ENCODE measurements at regions not wholly inside any gene's neighbourhood (a gene's known extent, or its start where the extent isn't known, plus 50 kb on each side); places are given as distances from the start of the nearest gene placed in this dataset.

DNA sequence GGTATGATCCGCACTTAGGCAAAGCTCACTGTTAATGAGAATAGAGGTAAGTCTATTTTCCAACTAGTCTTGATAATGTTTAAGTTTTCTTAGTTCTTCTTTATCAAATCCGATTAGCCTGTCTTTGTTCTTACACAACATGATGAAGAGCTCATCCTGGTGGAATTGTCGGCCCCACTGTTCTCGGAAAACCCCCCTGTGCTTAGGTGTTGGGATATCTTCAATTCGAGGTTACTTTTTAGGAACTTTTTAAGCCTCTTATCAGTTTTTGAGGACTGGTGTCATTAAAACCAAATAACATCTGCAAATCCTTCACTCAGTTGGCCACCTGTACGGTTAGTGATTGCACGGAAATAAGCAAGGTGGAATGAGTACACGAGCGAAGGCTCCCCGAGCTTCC lies 60.7 kb upstream of the KIF26B start:
- no peak for DNase-seq (ENCODE audit: low spot score)

DNA sequence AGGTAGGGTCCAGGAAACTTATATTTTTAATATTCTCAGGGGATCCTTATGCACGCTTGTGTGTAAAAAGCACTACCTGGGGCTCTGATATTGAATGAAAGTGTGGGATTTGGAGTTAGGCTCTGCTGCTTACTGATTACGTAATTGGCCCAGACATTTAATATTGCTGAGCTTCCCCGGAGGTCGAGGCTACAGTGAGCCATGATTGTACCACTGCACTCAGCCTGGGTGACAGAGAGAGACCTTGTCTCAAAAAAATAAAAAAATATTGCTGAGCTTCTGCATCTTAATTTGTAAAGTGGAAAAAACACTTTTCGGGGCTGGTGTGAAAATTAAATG lies 62.2 kb upstream of the KIF26B start:
- H3K4me1 ChIP-seq (ENCODE audit: control insufficient read depth in 1 of 2, low read depth in 2 of 2), result no peaks in the 10 kb centered on the region
- no peaks in the 10 kb centered on the region for H3K36me3 ChIP-seq
- H3K27me3 ChIP-seq (replicated peaks; ENCODE audit: insufficient read depth), result no peaks in the 10 kb centered on the region
- no peak for ATAC-seq (ENCODE audit: insufficient number of reproducible peaks, low FRiP score, low read depth)
- TF ChIP-seq, protein P1, sequence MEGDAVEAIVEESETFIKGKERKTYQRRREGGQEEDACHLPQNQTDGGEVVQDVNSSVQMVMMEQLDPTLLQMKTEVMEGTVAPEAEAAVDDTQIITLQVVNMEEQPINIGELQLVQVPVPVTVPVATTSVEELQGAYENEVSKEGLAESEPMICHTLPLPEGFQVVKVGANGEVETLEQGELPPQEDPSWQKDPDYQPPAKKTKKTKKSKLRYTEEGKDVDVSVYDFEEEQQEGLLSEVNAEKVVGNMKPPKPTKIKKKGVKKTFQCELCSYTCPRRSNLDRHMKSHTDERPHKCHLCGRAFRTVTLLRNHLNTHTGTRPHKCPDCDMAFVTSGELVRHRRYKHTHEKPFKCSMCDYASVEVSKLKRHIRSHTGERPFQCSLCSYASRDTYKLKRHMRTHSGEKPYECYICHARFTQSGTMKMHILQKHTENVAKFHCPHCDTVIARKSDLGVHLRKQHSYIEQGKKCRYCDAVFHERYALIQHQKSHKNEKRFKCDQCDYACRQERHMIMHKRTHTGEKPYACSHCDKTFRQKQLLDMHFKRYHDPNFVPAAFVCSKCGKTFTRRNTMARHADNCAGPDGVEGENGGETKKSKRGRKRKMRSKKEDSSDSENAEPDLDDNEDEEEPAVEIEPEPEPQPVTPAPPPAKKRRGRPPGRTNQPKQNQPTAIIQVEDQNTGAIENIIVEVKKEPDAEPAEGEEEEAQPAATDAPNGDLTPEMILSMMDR (IDR thresholded peaks at IDR 0.05), result no peak
- no peak overlapping the region for H3K27ac ChIP-seq
- no peak for DNase-seq (ENCODE audit: low spot score)
- H3K4me3 ChIP-seq, result no peak overlapping the region
- no peaks in the 10 kb centered on the region for H3K9me3 ChIP-seq

More for the DNA sequence above, 60.7 kb upstream of the KIF26B start:
- no peaks in the 10 kb centered on the region for H3K36me3 ChIP-seq
- no peaks in the 10 kb centered on the region for H3K9me3 ChIP-seq
- ATAC-seq (ENCODE audit: insufficient number of reproducible peaks, low FRiP score, low read depth), result no peak
- no peak overlapping the region for H3K27ac ChIP-seq
- H3K27me3 ChIP-seq (replicated peaks; ENCODE audit: insufficient read depth), result no peaks in the 10 kb centered on the region
- no peak overlapping the region for H3K4me3 ChIP-seq
- TF ChIP-seq, protein P1 (IDR thresholded peaks at IDR 0.05), result no peak
- H3K4me1 ChIP-seq (ENCODE audit: control insufficient read depth in 1 of 2, low read depth in 2 of 2), result no peaks in the 10 kb centered on the region

DNA sequence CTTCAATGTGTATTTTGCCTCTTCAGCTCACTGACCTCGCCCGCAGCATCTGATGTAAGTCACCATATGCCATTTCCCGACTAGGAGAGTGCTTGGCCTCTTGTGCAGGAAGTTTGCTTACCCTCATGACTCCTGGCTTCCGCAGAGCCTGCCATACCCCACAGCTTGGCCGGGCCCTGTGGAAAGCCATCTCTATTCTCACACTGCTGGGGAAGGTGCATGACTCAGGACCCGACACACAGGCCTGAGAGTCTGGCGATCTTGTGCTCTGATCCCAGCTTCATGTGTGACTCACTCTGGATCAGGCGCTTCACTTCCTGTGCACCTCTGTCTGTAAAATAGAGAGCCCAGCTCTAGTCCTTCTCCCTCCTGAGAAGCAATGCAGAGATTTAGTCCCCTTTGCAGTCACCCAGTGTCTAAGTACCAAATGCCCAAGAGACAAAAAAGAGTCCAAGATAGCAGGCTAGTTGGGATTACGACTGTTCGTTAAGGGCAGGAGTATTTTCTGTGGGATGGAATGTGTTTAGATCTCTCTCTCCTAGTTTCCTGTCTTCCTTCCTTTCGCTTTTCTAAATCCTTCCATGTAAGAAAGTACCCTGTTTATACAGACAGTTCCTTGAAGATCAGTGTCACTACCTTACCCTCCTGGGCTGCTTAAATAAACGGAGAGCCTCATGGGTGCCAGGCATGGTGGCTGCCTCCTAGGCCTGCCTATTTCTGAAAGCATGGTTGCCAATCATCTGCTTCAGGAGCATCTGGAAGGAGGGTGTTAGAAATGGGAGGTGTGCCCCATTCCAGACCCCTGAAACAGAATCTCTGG lies 62.8 kb upstream of the KIF26B start:
- H3K4me3 ChIP-seq, result no peak overlapping the region
- H3K27me3 ChIP-seq (replicated peaks; ENCODE audit: insufficient read depth), result no peaks in the 10 kb centered on the region
- no peaks in the 10 kb centered on the region for H3K9me3 ChIP-seq
- ATAC-seq (ENCODE audit: insufficient number of reproducible peaks, low FRiP score, low read depth), result no peak
- H3K4me1 ChIP-seq (ENCODE audit: control insufficient read depth in 1 of 2, low read depth in 2 of 2), result no peaks in the 10 kb centered on the region
- no peak overlapping the region for H3K27ac ChIP-seq
- DNase-seq (ENCODE audit: low spot score), result peak; percentile 5
- no peaks in the 10 kb centered on the region for H3K36me3 ChIP-seq
- TF ChIP-seq, protein P1 (IDR thresholded peaks at IDR 0.05), result no peak

DNA sequence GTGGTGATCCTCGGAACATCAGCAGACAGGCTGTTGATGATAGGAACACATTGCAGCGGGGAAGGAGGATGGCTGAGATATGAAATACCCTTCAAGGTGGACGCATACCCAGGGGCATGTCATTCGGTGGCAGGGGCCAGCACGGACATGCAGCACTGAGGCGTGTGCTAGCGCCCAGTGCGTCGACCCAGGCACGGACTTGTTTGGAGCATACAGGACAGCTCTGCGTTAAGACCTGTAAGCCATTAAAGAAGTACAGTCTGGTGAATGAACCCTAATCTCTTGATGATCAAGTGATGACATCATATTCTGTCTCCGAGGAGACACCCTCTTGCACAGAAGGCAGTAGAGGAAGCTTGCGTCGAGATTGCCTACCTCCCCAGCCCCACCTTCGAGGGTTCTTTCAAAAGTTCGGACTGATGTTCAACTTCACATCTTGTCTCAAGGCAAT lies 63.6 kb upstream of the KIF26B start:
- no peaks in the 10 kb centered on the region for H3K36me3 ChIP-seq
- H3K4me3 ChIP-seq, result no peak overlapping the region
- no peak for DNase-seq (ENCODE audit: low spot score)
- no peak for ATAC-seq (ENCODE audit: insufficient number of reproducible peaks, low FRiP score, low read depth)
- TF ChIP-seq, protein P1 (IDR thresholded peaks at IDR 0.05), result no peak
- H3K27ac ChIP-seq, result no peak overlapping the region
- H3K27me3 ChIP-seq (replicated peaks; ENCODE audit: insufficient read depth), result no peaks in the 10 kb centered on the region
- H3K4me1 ChIP-seq (ENCODE audit: control insufficient read depth in 1 of 2, low read depth in 2 of 2), result no peaks in the 10 kb centered on the region
- H3K9me3 ChIP-seq, result no peaks in the 10 kb centered on the region

DNA sequence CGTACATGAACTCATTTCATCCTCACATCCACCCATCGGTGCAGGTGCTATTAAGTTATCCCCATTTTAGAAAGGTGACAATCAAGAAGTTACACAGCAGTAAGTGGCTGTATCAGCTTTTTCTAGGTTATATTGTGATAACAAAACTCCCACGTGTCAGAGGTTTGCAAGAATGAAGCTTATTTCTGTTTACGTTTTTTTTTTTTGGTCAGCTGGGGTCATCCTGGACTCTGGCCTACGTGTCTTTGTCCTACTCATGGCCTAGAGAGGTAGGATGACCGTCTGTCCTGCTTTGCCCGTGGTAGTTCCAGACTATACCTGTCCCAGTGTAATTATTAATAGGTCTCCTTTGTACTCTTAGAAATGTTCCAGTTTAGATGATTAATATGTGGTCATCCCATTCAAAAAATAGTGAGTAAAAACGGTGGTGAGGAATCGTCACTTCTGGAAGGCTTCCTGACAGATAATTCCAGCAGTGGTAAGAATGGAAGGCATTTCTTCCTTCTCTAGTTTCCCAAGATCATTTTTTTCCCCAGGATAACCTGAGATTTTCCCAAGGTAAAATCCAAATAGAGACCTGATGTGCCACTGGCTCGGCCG lies 64.2 kb upstream of the KIF26B start:
- no peak for ATAC-seq (ENCODE audit: insufficient number of reproducible peaks, low FRiP score, low read depth)
- no peak for DNase-seq (ENCODE audit: low spot score)
- Histone ChIP-seq H3K9me3 (no peaks in the 10 kb centered on the region), H3K4me1 (ENCODE audit: control insufficient read depth in 1 of 2, low read depth in 2 of 2) (no peaks in the 10 kb centered on the region), H3K27me3 (replicated peaks; ENCODE audit: insufficient read depth) (no peaks in the 10 kb centered on the region), H3K4me3 (no peak overlapping the region), H3K36me3 (no peaks in the 10 kb centered on the region), H3K27ac (no peak overlapping the region)
- TF ChIP-seq, protein P1 (IDR thresholded peaks at IDR 0.05), result no peak

All from thoracic aorta (tissue), 2 donors.